NCI-H1417 (cell line): ENCODE measurements at regions not wholly inside any gene's neighbourhood (a gene's known extent, or its start where the extent isn't known, plus 50 kb on each side); places are given as distances from the start of the nearest gene placed in this dataset.

Experiments used
- DNase-seq, 3 experiments: peaks; one replicate each; lab custom pipeline; 2025; lab: John Stamatoyannopoulos, UW

DNA sequence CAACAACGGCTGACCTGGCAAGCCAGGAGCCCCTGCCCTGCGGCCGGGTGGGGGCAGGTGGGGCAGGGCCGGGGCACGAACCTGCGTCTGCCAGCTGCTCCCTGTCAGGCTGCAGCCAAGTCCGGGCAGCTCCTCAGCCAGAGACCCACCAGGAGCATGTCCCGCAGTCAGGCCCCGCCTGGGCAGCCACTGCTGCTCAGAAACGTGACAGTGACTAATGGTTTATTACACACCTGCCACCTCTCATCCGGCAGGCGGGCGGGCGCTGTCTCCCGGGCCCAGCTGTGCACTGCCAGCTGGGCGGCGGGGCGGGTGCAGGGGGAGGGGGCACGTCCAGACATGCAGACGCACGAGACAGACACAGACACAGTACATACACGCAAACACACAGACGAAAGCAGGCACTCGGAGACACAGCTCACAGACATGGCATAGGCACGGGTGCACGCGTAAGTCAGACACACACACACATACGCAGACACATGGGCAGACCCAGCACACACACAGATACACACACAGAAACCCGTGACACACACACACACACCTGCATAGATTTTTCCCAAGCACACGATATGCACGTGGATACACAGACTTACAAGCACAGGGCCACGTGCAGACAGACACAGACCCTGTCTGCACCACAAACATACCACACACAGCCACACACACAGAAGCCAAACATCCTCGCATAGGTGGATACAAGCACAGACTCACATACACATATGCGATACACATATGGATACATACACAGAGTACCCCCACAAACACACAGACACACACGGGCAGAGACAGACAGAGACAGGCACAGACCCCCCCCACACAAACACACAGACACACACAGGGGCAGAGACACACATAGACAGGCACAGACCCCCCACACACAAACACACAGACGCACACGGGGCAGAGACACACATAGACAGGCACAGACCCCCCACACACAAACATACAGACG is 248.3 kb upstream of the CIBAR2 start:
- peak; percentile 84 to 97 (median 90) for DNase-seq

DNA sequence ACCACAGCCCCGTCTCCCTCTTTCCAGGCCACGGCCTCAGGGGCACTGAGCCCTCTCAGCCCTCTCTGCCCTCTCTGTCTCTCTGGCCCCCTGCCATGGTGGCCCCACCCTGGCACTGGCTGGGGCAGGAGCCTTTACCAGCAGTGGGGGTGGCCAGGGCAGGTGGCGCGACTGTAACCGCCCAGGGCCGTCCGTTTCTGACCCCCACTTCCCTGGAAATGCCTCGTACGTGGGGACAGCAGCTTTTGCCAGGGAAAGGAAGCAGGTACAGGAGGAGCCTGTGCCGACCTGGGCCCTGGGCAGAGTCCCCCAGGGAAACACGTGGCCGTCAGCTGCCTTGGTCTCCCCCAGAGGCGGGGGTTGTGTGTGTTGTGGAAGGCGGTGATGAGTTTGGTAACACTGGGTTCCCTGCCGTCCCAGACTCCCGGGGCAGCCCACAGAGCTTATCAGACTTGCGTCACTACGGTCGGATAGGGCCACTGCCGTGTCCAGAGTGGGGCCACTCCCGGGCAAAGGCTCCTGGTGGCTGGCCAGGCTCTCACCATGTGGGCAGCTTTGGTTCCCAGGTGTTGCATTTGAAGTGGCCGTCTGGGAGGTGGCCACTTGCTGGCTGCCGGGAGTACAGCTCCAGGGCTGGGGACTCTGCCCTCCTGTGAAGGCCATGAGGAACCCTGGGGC is 249.3 kb upstream of the CIBAR2 start:
- peak in 2 of 3 experiments; percentile 46 to 63 for DNase-seq

GRCh38 chr16:85362443-85362842 is 250.2 kb upstream of the CIBAR2 start:
- no peak for DNase-seq

DNA sequence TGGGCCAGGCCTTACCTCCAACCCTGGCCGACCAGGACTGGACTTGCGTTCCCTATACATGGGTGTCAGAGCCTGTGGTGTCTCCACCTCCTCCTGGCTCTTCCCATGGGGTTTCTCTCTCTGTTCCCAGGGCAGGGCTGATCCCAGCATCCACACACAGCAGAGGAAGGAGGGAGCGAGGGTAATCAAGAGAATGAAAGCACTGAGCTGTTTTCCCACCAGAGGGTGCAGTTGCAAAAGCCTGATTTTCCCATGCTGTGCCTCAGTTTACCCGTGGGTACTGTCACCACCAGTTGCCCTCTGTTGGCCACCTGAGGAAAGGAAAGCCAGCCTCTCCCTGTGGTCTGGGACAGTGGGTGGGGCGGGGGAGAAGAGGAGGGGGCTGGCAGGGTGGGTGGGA is 249.7 kb upstream of the GSE1 start:
- DNase-seq, result no peak

DNA sequence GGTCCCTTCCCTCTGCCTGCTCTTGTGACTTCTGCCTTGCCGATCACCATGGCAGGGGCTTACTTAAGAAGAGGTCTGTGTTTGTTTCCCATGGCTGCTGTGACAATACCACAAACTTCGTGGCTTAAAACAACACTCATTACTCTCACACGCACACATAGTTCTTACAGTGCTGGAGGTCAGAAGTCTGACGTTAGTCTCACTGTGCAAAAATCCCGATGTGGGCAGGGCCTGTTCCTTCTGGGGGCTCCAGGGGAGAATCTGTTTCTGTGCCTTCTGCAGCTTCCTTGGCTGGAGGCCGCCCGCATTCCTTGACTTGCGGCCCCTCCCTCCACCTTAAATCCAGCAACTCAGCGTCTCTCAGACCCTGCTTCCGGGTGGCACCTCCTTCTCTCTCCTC is 249.2 kb upstream of the GSE1 start:
- no peak for DNase-seq

DNA sequence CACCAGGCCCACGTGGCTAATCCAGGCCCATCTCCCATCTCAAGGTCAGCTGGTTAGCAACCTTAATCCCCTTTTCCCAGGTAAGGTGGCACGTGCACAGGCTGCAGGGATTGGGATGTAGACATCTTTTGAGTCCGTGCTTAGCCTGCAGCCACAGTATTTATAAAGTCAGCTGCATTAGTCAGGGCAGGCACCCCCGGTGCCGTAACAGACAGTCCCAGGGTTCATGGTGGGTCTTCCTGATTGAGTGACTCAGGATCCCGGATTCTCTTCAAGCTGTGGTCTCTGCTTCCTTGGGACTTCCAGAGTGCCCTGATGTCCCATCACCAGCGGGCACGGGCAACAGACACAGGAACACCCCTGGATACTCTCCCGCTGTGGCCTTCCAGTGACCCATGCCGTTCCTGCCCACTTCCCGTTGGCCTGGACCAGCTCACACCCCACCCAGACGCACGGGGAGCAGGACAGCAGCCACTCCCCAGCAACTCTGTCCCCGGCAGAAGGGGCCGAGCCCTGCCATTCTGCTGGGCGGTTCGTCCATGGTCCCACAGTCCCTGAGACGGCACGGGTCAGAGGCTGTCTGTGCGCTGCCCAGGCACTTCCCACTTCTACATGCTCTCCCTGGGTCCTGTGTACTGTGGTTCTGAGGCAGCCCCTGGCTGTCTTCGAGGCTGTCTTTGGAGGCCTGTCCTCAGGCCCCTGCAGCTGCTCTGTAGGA is 248.6 kb upstream of the GSE1 start:
- no peak for DNase-seq

GRCh38 chr16:85365120-85365519 is 248.0 kb upstream of the GSE1 start:
- DNase-seq, result peak in 2 of 3 experiments; percentile 43 to 53

- peak in 2 of 3 experiments; percentile 16 to 54 for DNase-seq
Measured at GRCh38 chr16:85366031-85366763, 246.9 kb upstream of the GSE1 start.

DNA sequence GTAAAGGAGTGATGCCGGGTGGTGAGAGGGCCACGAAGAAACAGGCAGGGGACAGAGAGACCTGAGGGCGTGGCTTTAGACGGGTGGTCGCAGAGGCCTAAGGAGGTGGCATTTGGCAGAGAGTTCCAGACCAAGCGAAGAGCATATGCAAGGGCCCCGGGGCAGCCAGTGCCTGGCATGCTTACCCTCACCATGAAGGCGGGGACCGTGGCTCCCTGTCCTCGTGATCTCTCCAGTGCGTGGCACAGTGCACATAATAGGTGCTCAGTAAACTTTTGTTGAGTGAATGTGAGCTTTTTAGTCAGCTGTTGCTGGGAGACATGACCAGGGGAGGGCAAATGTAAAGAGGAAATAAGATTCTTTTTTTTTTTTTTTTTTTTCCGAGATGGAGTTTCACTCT is 245.6 kb upstream of the GSE1 start:
- no peak for DNase-seq

DNA sequence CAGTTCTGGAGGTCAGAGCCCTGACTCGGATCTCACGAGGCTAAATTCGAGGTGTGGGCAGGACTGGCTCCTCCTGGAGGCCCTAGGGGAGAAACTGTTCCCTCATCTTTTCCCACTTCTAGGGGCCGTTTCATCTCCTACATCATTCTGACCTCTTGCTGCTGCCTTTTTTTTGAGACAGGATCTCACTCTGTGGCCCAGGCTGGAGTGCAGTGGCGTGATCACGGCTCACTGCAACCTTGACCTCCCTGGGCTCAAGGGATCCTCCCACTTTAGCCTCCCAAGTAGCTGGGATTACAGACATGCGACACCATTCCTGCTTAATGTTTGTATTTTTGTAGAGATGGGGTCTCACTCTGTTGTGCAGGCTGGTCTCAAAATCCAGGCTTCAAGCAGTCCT is 244.1 kb upstream of the GSE1 start:
- DNase-seq, result no peak

- DNase-seq, result peak in 2 of 3 experiments; percentile 24 to 55
Measured at GRCh38 chr16:85369741-85370528, 243.2 kb upstream of the GSE1 start.

DNA sequence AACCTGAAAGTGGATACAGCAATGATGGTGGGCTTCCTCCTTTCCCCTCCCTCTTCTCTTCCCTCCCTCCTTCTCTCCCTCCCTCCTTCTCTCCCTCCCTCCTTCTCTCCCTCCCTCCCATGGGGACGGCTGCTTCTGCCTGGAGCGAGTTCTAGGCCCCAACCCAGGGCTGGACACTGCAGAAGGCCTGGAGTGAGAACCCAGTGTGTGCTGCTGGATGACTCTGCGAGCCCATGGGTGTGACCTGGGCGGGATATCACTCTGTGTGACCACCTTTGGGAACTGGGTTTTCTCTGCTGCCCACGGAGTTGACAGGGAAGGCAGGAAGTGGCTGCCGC is 242.6 kb upstream of the GSE1 start:
- no peak for DNase-seq

DNA sequence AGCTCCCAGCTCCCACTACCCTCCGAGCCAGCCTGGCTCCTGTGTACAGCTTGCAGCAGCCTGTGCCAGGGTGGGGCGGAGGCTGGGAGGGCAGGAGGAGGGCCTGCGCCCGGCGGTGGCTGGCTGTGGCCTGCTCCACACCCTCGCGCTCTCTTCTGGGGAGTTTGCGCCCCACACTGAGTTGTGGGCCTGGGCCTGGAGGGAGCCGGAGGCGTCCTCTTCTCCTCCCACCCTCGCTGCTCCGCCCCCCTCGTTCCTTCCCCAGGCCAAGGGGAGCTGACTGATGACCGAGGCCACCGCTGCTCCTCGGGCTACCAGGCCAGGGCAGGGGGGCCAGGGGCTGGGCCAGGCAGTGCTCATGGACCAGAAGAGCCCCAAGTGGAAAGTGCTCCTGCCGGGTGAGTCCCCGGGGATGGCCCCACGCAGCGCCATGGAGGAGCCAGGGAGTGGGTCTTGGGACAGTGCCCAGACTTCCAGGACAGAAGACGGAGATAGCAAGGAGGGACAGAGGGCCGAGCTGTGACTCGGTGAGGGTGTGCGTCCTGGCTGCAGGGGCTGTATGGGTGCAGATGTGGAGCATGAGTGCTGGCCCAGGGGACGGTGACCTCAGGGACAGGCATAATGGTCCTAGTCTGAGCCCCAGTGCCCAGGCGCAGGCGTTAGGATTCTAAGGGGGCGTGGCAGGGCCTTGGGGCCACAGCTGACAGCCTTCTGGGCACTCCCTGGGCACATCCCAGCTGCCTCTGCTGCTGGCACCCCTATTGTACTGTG is 242.1 kb upstream of the GSE1 start:
- peak in 1 of 3 experiments; percentile 15 for DNase-seq

GRCh38 chr16:85371948-85372347 is 241.2 kb upstream of the GSE1 start:
- DNase-seq, result no peak

DNA sequence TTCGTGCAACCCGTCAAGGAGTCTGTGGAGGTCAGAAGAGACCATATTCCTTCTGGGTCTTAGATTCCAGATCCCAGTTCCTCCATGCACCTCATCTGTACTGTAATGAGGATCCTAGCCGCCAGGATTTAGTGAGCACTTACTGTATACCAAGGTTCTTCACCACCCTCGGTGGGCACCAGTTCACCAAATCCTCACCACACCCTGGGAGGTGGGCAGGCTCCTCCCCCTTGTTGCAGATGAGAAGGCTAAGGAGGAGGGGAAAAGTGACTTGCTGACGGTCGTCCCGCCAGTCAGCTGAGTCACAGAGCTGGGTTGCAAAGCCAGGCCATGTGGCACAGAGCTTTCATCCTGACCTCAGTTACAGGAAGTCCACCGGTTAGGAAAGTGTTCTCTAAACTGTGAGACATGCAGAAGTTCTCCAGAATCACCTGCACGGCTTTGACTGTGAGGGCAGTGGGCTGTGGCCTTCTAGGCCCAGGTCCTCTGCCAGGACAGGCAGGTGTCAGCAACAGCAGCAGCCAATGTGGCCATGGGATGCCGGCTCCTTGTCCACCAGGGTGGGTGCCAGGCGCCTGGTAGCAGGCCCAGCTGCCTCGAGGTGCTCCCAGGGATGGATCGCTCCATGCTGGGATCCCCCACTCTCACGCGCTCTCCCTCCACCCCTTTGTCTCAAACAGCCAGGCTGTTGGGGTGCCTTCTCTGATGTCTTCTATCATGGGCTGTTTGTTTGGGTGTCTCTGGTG is 240.3 kb upstream of the GSE1 start:
- no peak for DNase-seq

- DNase-seq, result no peak
Measured at GRCh38 chr16:85373741-85374570, 239.2 kb upstream of the GSE1 start.

DNA sequence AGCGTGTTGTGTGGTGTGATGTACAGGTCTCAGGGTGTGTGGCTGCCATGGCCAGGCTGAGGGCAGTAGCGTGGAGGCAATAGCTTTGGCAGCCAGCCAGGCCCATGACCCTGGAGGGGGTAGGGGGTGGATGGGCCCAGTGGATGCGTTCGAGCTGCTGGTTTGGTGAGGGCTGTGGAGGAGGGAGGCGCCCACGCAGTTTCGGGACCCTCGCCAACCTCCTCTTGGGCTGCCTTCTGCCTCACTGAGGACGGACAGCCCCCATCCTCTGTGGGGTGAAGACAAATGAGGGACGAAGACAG is 238.6 kb upstream of the GSE1 start:
- no peak for DNase-seq

DNA sequence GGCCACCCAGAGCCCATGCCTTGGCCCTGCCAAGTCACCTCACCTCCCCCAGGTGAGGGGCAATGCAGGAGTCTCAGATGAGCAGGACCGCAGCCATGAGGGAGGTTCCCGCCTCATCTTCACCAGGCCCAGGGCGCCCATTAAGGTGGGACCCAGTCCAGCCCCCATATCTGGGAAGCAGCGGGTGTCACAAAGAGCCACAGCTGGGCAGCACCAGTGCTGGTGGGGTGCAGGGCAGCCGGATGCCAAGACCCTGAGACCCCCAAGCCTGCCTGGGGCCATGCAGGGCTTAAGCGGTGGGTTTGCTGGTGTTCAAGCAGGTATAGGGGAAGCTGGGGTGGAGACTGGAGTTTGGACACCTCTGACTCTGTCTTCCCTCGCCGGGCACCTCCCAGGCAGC is 237.8 kb upstream of the GSE1 start:
- DNase-seq, result no peak
